ENCODE measurements at regions not wholly inside any gene's neighbourhood (a gene's known extent, or its start where the extent isn't known, plus 50 kb on each side); places are given as distances from the start of the nearest gene placed in this dataset.

DNA sequence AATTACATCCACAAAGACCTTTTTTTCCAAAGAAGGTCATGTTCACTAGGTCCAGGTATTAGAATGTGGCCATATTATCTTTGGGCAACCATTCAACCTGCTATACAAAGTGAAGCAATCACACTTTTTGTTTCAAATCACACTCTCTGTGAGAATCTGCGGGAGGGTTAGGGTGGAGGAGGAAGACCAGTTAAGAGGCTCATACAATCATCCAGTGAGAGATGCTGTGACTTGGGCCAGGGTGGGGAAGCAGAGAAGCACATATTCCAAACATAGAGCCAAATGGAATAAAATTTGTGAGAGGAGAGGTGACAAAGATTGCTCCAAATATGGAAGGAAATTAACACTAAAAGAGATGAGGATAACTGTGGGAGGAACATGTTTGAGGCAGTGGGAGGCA lies 351.6 kb downstream of the CYRIA start:
- DNase-seq = no peak

DNA sequence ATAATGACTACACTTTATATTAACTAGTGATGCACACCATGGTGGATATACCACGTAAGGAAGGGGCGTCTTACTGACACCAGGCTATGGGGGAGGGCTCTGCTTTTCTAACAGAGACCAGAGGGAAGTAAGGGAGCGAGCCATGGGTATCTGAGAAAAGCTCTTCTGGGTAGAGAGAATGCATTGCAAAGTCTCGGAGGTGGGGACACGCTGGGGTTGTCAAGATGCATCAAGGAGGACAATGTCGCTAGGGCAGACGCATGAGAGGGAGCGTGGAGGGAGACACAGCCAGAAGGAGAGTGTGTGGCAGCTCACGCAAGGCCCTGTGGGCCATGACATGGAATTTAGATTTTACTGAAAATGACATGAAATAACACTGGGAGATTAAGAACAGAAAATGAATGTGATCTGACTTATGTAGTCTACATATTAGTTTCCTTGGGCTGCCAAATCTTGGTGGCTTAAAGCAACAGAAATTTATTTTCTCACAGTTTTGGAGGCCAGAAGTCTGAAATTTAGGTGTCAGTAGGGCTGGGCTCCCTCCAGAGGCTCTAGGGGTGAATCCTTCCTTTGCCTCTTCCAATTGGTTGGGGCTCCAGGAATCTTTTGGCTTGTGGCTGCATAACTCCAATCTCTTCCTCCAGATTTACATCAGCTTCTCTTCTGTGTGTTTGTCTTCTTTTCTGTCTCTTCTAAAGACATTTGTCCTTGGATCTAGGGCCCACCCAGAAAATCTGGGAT lies 352.2 kb downstream of the CYRIA start:
- DNase-seq = no peak

DNA sequence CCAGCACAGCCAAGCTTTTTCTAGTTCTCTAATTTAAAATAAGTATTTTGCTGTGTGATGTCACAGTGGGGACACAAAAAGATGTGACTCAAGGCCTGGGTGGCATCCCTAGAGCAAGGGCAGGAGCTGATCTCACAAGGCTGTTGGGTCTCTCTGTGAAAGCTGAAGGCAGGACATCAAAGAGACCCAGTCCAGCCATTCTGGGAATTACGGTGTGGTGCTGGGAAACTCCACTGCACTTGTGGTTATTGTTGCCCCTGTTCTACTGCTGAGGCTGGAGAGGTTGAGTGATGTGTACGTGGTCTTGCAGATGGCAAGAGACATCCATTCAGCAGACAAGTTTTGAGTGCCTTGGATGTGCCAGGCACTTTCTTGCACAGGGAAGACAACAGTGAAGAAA lies 352.9 kb downstream of the CYRIA start:
- DNase-seq = no peak

DNA sequence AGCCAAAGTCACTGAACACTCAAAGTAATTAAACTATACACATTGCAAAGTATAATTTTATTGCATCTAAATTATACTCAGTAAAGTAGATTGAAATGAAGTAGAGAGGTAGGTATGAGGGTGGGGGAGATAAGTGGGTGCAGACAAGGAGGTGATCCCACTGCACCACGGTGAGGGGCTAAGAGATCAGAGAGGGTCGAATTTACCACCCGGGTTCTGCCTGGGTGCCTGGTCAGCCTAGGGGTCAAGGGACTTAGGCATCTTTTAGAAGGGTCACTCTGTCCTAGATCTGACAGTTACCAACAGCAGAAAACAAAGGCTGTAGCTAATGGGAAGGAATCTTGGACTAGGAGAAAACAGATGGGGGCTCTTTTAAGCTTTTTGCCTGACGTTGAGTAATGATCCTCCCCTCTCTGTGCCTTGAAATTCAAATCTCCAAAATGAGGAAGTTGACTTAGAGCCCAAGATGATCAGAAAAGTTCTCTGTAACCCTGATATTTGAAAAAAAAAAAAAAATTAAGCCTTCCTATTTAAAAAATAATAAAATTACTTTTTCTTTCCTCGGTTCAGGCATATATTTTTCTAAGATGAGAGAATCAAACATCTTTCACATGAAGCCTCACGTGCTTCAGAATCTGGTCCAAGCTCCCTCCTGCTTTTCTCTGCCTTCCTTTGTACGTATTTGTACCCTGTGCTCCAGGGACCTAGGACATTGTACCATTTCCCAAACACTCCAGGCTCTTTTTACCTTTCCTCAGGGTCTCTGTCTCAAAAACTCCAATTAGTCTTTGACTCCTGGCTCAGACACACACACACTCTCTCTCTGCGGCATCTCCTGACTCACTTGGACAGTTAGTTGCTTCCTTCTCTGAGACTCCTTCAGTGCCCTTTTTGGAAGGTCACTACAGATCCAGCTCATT lies 353.9 kb downstream of the CYRIA start:
- DNase-seq = no peak

DNA sequence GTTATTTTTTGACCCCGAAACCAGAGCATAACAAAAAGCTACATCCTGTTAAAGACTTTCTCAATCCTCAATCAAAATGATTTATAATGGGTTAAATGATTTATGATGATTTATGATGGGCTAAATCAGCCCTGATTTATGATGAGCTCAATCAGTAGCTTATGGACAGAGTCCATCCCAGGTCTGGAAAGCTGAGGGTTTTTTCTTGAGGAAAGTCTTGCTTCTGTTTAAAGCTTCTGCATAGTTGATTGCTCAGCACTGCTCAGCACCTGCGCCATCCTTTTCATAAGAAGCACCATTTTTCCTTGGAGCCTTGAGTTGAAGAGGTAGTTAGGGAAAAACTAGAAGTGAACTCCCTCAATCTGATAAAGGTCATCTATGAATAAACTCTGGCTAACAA lies 356.8 kb downstream of the CYRIA start:
- no peak for DNase-seq

DNA sequence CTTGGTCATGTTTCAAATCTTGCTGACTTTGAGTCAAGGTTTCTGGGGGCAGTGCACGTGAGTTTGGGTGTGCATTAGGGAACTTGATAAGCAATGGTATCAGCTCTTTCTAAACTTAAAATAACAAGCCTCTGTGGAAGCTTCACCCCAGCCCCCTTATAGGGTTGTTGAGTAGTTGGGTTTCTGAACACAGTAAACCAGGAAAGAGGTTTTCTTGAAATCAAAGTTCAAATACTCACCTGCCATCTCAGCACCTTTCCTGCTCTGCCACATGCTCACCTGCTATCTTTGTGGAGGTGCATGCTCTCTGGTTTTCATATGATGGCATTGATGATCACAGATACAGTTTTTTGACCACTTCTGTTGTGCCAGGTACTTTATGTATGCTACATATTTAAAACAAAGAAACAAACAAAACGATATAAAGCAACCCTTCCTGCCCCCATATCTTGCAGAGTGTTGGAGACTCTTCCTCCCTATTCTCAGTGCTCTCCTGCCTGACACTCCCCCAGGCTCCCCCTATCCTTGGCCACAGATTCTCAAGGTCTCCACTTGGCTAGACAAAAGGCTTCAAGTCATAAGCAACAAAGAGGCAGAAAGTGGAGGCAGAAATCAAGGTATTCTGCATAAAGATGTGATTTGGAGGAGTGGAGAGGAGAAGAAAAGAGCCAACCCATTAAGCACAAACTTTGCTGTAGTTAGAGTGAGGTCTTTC lies 360.6 kb downstream of the CYRIA start:
- DNase-seq = no peak

DNA sequence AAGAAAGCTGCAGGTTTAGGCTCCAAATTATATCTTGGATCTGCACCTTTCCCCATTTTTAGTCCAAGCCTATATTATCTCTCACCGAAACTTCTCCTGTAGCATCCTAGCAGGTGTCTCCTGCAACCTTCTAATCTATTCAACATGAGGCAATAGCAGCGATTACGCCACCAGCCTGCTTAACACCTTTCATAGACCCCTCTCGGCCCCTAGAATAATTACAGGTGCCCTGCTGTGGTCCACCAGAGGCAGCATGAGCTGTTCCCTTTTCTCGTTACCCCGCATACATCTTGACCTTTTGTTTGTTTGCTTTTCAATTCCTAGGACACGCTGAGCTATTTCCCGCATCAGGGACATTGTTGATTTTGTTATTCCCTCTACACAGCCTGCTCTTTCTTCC lies 361.9 kb downstream of the CYRIA start:
- DNase-seq = no peak

DNA sequence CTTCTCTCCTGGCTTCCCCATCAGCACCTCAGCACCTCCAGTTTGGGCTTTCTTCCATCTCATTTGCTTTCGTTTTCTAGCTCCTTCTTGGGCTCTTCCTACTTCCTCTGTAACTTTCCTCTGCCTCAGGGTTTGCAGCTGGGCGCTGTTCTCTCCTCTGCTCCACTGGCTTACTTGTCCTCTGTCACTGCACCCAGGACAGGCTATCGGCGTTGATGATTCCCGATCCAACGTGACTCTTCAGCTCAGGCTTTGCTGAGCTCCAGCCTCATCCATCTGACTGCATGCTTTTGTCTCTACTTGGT lies 362.4 kb downstream of the CYRIA start:
- no peak for DNase-seq

DNA sequence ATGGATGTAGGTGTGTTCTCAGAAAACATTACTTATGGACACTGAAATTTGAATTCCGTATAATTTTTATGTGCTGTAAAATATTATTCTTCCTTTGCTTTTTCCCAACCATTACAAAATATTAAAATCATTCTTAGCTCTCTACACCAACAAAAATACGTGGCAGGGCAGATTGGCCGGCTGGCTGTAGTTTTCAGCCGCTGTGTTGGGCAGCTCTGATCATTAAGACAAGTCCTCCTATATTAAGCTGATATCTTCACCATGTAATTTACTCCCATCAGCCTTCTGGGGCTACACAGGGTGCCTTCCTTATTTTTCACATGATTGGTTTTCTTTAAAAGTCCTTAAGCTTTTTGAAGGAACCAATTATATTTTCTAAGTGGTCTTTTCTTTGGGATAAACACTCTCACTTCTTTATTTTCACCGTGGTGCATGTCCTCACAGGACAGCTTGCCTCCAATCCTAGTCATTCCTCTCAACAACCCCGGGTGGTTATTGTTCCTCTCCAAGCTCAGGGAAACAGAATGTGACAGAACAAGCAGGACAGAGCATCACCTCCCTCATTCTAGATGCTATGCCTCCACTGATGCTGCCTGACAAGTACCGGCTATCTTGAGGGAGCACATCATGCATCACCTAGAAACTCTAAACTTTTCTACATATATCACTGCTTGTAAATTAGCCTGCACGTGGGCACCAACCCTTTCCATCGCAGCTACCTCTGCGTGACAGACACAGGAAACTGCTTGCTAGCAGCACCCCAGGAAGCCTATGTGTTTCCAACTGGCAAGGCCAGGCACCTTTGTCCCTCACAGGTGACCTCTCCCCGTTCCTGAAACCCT lies 362.3 kb downstream of the MYCN start:
- DNase-seq = no peak

DNA sequence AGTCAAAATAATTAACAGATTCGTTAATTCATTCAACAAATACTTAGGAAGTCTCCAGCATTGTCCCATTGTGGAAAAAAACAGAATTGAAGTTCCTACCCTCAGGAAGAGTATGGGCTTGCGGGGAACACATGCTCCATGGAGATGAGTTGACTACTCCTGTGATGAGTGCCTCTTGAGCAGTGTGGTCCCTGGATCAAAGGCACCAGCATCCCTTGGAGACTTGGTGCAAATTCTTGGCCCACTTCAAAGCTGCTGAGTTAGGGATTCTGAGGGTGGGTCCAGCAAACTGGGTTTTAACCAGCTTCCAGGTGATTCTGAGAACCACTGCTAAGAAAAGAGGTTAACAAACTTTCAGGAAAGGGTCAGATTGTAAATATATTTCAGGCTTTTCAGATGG lies 361.6 kb downstream of the MYCN start:
- DNase-seq = no peak

DNA sequence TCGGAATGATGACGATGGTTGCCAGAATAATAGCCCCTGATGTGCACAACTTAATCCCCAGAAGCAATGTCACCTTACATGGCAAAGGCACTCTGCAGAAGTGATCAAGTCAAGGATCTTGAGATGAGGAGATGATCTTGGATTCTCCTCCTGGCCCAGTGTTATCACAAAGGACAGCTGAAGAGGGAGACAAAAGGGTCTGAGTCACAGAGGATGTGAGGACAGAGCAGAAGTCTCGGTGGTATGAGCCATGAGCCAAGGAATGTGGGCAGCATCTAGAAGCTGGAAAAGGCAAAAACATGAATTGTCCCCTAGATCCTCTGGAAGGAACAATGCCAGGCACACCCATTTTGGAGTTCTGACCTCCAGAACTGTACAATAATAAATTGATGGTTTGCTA lies 358.5 kb downstream of the MYCN start:
- DNase-seq = no peak

DNA sequence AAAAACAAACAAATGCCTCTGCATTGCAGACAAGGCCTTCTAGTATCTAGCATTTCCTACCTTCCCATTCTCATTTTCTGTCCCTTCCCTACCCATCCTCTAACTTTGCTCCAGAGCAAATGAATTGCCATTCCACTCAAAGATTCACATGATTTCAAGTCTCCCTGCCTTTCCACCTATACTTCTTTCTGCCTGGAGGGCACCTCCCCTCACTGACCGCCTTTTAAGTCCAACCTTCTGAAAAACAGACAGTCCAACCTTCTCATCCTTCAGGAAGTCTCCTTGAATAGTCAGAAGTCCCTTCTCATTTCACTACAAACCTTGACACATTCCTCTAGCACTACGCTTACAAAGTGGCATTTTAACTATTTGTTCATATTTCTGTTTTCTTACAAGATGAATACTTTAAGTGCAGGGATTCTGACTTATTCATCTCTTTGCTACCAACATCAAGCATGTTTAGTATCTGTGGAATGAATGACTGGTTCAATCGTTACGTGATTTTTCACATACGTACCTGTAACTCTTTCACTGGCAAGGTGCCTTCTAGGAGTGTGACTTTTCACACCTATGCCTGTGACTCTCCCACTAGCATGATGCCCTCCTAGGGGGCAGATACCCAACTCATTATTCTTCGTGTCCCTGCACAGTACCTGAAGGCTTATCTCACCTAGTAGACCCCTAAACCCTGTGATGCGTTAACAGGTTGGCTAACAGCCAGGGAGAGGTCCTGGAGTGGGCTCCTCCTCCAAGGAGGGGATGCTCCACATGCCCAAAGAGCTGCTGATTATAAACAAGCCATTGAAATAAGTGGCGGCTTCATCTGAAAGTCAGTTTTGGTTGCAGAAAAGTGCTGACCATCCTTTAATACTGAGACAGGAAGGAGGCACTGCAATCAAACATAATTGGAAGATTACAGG lies 356.2 kb downstream of the MYCN start:
- DNase-seq = no peak

DNA sequence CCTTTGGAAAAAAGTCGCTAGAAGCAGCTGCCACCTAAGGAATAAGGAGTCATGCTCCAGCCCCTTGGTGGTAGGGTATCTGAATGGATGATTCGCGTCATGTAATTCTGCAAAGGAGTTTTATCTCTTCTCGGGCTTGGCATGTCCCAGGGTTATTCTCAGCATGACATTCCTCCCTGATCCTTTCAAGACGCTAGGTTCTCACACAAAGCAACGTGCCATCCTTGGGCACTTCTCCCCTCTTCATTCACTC lies 355.6 kb downstream of the MYCN start:
- DNase-seq = no peak

DNA sequence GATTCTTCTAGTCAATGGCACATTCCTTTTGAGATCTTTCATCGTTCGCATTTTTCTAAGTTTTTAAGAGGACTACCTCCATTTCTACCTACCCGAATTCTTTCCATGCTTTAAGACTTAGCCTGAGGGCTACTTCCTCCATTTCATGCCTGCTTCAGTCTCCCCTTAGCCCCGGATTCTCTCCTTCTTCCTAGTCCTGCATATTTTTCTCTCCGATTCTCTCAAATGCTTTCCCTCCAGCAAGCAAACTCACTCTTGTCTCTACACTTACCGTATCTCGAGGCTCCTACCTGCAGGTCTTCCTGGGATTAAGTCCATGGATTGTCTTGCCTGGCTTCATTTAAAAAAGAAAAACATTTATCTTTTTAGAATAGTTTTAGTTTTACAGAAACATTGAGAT lies 354.4 kb downstream of the MYCN start:
- no peak for DNase-seq

DNA sequence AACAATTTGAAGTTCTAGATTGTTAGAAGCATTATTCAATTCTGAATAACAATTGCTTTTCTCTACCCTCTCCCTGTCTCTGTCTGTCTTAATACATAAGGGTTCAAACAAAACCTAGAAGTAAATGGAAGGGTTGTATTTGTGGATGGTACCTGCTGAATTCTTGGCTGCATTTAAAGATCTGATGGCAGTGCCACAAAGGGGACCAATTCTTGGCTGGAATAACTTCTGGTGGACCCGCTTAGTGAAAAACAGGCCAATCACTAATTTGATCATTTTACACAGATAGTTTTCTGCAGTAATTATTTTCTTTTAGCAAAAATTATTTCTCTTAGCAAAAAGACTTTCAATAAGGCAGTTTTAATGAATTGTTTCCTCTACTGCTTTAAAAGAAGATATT lies 353.5 kb downstream of the MYCN start:
- no peak for DNase-seq

DNA sequence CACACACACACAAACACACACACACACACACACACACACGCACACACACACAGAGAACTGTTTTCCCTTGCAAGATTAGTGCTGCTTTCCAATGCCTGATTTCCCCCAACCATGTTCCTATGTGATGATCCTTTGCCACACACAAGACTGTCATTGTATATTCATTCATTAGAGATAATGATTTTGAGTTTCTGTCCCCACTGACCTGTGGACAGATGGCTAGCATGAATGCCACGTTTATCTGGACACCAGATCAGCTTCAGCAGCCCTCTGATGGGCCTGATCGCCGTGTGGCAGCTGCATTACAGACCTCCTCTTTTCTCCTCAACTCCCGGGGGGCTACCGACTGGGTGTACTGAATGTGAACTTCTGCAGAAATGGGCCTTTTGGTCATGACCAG lies 353.0 kb downstream of the MYCN start:
- DNase-seq = no peak

DNA sequence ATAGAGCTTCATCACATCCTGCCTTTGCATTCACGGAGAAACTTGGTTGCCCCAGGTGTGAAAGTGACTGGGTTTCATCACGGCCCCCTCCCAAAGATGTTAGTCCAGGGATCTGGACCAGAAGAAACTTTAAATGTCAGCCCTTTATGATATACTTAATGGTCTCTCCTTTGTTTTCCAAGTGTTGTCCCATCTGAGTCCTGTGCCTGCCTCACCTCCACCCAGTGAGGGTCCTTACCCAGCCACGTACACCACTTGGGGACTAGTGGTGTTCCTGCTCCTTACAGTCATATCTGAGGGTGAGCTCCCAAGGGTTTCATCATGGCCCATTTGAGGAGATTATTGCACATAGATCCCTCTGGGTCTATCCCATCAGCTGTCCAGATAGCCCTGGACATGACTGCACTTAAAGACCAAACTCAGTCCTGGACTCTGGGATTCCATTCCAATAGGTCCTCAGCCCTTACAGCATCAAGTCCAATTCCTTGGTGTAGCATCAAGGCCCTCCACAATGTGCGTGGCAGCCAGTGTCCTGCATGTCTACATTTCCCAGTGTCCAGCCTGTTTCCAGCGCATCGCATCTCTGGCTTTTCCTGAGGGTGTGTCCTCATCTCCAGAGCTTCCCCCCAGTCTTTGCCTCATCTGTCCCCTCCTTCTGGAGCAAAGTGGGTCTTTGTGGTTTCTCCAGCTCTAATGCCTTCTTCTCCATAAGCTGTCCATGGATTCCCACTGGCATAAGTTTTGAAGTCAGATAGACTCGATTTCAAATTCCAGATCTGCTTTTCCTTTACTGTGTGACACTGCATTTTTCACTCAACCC lies 351.6 kb downstream of the MYCN start:
- no peak for DNase-seq

DNA sequence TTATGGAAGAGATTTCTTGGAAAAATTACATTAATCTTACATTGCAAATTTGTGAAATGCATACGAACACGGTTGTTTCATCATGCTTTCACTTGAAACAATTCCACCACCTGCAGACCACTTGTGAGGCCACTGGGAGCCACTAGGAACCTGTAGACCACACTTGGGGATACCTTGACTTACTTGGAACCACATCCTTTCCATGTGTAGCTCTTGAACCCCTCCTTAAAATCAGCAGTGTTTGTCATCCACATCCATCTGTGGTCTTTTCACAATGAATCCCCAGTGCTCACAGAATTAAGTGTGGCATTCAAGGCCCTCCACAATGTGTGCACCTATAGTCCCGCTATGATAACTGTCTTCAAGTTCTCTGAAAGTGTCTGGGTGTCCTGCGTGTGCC lies 350.9 kb downstream of the MYCN start:
- no peak for DNase-seq

DNA sequence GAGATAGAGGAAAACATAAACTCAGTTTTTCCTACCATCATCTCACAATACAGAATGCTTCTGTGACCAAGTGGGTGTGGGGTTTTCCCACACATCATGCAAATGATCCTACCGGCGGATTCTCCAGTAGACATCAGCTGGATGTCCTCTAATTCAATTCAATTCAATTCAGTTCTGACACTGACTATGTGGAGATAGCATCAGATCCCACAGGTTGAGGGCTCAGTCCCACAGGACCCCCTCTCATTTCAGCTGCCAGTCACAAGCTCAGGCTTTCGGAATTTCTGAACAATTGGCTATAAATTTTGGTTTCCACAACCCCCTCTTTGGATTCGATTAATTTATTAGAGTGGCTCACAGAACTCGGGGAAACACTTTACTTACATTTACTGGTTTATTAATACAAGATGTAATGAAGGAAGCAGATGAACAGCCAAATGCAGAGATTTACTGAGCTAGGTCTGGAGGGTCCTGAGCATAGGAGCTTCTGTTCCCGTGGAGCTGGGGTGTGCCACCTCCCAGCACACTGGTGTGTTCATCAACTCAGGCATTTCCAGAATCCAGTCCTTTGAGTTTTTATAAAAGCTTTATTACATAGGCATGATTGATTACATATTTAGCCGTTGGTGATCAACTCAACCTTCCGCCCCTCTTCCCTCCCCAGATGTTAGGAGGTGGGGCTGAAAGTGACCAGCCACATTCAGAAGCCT lies 350.1 kb downstream of the MYCN start:
- no peak for DNase-seq

DNA sequence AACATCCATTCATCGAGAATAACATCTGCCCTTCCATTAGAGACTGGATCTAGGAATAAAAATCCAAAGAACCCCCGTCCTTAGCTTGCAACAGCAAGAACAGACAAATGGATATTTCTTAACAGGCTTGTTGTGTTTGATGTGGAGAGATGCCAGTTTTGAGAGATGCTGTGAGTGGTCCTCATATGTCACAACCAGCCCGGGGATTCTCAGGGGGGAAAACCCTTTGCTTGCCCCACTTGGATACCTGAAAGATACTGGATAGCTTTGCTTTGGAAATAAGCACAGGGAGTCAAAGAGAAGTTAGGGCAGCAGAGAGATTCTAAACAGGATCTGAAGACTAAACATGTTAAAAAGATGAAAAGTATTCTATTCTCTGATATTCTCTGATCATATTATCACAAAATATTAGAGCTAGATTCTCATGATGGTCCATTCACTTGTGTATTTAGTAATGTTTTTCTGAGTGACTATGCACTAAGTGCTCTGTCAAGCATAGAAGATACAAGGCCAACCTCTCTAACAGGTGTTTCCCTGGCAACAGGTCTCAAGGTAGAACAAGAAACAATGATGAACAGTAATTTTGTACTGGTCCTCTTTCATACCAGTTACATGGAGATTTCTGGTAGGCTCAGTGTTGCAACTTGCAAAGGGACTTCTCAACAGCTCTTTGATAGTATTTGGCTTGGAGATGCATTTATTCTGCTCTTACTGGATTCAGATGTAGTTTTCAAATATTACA lies 348.2 kb downstream of the MYCN start:
- no peak for DNase-seq
